Neutrophil (primary cell): ENCODE measurements at regions not wholly inside any gene's neighbourhood (a gene's known extent, or its start where the extent isn't known, plus 50 kb on each side); places are given as distances from the start of the nearest gene placed in this dataset.

ENCODE experiments used
- H3K27ac ChIP-seq: fragments of 200-600 bp; sonication (generic); 2 replicates; pipeline ENCODE4 v1.5.1; 2016; ENCODE audit warnings: mild to moderate bottlenecking, moderate library complexity
- H3K27me3 ChIP-seq: fragments of 200-600 bp; sonication (generic); 2 replicates; pipeline ENCODE4 v1.6.0; 2016; ENCODE audit warnings: mild to moderate bottlenecking
- H3K36me3 ChIP-seq: fragments of 200-600 bp; sonication (generic); 2 replicates; pipeline ENCODE4 v1.5.1; 2017
- H3K4me1 ChIP-seq, 2 experiments: fragments of 200-600 bp in 1 of 2; sonication (generic) in 1 of 2; 1 replicate in 1 of 2; 2 replicates in 1 of 2; pipeline versions ENCODE4 v1.5.1 to v1.6.1; 2013 to 2016; ENCODE audit warnings: low read depth in 1 of 2, low read length in 1 of 2, mild to moderate bottlenecking in 1 of 2, moderate library complexity in 1 of 2; ENCODE audit not compliant: control insufficient read depth in 1 of 2, insufficient read depth in 1 of 2
- H3K4me3 ChIP-seq, 2 experiments: fragments of 200-600 bp in 1 of 2; sonication (generic) in 1 of 2; 1 replicate in 1 of 2; 2 replicates in 1 of 2; pipeline ENCODE4 v1.5.1; 2013 to 2016; ENCODE audit warnings: low read depth in 1 of 2, low read length in 1 of 2, mild to moderate bottlenecking in 1 of 2, moderate library complexity in 1 of 2
- H3K9me3 ChIP-seq: fragments of 200-600 bp; sonication (generic); 2 replicates; pipeline ENCODE4 v1.5.1; 2016
- TF ChIP-seq, protein P1 (sequence below): fragments of 200-600 bp; sonication (generic); IDR thresholded peaks from 2 replicates; pipeline ENCODE4 v1.5.1; 2016; ENCODE audit warnings: antibody characterized with exemption

DNA sequence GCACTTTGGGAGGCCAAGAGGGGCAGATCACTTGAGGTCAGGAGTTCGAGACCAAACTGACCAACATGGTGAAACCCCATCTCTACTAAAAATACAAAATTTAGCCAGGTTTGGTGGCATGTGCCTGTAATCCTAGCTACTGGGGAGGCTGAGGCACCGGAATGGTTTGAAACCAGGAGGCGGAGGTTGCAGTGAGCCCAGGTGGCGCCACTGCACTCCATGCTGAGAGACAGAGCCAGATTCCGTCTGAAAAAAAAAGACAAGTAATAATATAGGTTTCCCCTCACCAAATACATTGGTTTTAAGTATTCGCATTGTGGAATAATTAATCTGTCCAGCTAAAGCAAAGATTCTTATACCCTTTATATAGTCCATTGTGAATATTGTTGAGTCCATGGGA is 1544.6 kb downstream of the OLFM4 start:
- no peaks in the 10 kb centered on the region for H3K27me3 ChIP-seq
- no peak overlapping the region for H3K4me3 ChIP-seq
- H3K36me3 ChIP-seq: no peaks in the 10 kb centered on the region
- H3K27ac ChIP-seq: no peak overlapping the region
- TF ChIP-seq, protein P1, sequence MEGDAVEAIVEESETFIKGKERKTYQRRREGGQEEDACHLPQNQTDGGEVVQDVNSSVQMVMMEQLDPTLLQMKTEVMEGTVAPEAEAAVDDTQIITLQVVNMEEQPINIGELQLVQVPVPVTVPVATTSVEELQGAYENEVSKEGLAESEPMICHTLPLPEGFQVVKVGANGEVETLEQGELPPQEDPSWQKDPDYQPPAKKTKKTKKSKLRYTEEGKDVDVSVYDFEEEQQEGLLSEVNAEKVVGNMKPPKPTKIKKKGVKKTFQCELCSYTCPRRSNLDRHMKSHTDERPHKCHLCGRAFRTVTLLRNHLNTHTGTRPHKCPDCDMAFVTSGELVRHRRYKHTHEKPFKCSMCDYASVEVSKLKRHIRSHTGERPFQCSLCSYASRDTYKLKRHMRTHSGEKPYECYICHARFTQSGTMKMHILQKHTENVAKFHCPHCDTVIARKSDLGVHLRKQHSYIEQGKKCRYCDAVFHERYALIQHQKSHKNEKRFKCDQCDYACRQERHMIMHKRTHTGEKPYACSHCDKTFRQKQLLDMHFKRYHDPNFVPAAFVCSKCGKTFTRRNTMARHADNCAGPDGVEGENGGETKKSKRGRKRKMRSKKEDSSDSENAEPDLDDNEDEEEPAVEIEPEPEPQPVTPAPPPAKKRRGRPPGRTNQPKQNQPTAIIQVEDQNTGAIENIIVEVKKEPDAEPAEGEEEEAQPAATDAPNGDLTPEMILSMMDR: no peak
- H3K4me1 ChIP-seq: no peaks in the 10 kb centered on the region
- H3K9me3 ChIP-seq: no peaks in the 10 kb centered on the region

DNA sequence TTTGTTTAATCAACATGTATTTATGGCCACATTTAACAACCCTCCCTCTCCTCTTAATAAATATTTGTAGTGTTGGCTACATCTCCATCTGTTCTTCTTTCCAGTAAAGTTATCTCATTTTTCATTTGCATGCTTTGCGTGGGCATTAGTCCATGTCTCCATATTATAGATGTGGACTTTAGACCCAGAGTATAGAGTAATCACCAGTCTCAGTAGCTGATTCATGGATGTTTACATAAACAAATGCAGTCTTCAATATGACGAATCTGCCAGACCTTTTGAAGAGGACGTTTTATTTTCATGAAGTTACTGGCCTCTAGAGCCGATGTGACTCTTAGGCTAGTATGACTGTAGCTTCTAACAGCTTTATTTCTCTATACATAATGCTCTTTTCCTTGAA is 1546.2 kb downstream of the OLFM4 start:
- no peaks in the 10 kb centered on the region for H3K4me1 ChIP-seq
- no peak overlapping the region for H3K27ac ChIP-seq
- no peak overlapping the region for H3K4me3 ChIP-seq
- no peaks in the 10 kb centered on the region for H3K9me3 ChIP-seq
- H3K36me3 ChIP-seq: no peaks in the 10 kb centered on the region
- H3K27me3 ChIP-seq: no peaks in the 10 kb centered on the region
- TF ChIP-seq, protein P1: no peak

DNA sequence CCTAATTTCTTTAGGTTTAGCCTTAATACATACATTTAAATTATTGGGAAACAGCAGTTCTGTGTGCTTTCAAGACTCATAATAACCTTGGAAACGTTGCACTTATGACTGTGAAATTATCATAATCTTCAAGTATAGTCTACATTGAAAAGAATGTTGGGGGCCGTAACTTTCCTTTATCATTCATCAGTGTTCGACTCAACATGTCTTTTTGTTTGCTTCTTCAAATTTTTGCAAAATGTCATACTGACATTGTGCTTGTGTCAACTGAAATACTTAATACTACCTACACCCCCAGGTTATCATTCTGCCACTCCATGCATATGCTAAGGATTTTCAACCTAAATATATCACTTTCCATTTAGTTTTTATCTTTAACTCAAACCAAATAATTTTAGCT is 1562.9 kb downstream of the OLFM4 start:
- Histone ChIP-seq H3K9me3 (no peaks in the 10 kb centered on the region), H3K4me3 (no peak overlapping the region), H3K27me3 (no peaks in the 10 kb centered on the region), H3K4me1 (no peaks in the 10 kb centered on the region), H3K27ac (no peak overlapping the region), H3K36me3 (no peaks in the 10 kb centered on the region)
- TF ChIP-seq, protein P1: no peak

DNA sequence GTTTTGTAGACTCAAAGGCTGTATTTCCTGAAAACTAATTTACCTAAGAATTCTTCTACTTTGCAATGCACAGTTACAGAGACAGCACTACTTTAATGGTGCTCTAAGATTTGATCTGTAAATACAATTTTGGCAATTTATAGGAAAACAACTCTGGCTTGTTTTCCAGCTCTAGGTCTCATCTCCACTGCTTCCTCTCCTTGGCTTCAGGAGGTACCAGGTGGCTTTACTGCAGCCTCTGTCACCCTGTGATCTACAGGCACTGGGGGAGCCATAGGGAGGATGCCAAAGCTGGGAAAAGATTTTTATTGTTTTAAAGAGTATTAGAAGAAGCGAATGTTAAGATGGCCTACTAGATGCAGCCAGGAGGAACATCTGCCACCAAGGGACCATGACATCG is 1563.6 kb downstream of the OLFM4 start:
- Histone ChIP-seq H3K9me3 (no peaks in the 10 kb centered on the region), H3K4me3 (no peak overlapping the region), H3K27ac (no peak overlapping the region), H3K4me1 (no peaks in the 10 kb centered on the region), H3K27me3 (no peaks in the 10 kb centered on the region), H3K36me3 (no peaks in the 10 kb centered on the region)
- TF ChIP-seq, protein P1: no peak

DNA sequence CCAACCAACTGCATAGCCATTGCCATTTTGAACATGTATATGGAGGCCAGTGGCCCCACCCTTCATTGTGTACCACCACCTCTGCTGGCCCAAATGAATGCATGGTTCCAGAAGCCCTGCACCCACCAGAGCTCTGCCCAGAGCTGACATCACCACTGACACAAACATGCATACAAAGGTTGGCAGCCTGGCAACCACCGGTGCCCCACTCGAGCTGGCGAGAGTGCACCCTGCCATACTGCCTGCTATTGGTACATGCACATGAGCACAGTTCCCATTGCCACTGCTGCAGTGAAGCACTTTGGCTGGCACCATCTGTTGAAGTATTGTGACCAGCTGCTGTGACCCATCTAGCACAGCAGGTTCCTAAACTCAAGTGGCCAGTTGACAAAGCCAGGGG is 1564.9 kb downstream of the OLFM4 start:
- no peaks in the 10 kb centered on the region for H3K36me3 ChIP-seq
- TF ChIP-seq, protein P1: no peak

DNA sequence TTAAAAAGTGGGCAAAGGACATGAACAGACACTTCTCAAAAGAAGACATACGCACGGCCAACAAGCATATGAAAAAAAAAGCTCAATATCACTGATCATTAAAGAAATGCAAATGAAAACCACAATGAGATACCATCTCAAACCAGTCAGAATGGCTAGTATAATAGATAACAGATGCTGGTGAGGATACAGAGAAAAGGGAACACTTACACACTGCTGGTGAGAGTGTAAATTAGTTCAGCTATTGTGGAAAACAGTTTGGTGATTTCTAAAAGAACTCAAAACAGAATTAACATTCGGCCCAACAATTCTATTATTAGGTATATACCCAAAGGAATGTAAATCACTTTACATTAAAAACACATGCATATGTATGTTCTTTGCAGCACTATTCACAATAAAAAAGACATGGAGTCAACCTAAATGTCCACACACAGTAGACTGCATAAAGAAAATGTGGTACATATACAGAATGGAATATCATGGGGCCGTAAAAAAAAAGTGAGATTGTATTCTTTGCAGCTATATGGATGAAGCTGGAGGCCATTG is 1569.0 kb downstream of the OLFM4 start:
- H3K4me1 ChIP-seq: no peaks in the 10 kb centered on the region
- no peak overlapping the region for H3K4me3 ChIP-seq
- TF ChIP-seq, protein P1: no peak
- no peaks in the 10 kb centered on the region for H3K27me3 ChIP-seq
- no peak overlapping the region for H3K27ac ChIP-seq
- H3K9me3 ChIP-seq: no peaks in the 10 kb centered on the region
- no peaks in the 10 kb centered on the region for H3K36me3 ChIP-seq

More for the DNA sequence above, 1564.9 kb downstream of the OLFM4 start:
- H3K4me1 ChIP-seq: no peaks in the 10 kb centered on the region
- no peaks in the 10 kb centered on the region for H3K9me3 ChIP-seq
- H3K4me3 ChIP-seq: no peak overlapping the region
- H3K27ac ChIP-seq: no peak overlapping the region
- H3K27me3 ChIP-seq: no peaks in the 10 kb centered on the region
